PC-9 (cell line): ENCODE measurements at regions not wholly inside any gene's neighbourhood (a gene's known extent, or its start where the extent isn't known, plus 50 kb on each side); places are given as distances from the start of the nearest gene placed in this dataset.

ENCODE experiments used
- BruUV-seq: library from RNA; stranded (reverse); fragments of 400-500 nt; replicated peaks from 2 replicates; lab custom pipeline; 2021; lab: Mats Ljungman, UMichigan
- CTCF ChIA-PET: fragments of 300-600 bp; sonication (Branson Sonifier 250); formaldehyde crosslinking; loops from one replicate; lab custom pipeline; 2022; ENCODE audit warnings: antibody characterized with exemption; lab: Charles Lee
- POLR2A ChIA-PET: fragments of 300-600 bp; sonication (Branson Sonifier 250); formaldehyde crosslinking; loops from one replicate; lab custom pipeline; 2022; ENCODE audit warnings: antibody characterized with exemption; ENCODE audit not compliant: unreplicated experiment; lab: Charles Lee
- DNase-seq, 2 experiments: peaks; one replicate each; pipeline versions ENCODE4 v3.0.0 to v3.0.0-alpha.2; 2015 to 2022; ENCODE audit warnings: mixed read lengths in 1 of 2
- H2AFZ ChIP-seq: fragments of 200-600 bp; sonication (generic); 2 replicates; pipeline ENCODE4 v1.8.1; 2017; ENCODE audit warnings: antibody characterized with exemption
- H3F3A ChIP-seq: fragments of 200-600 bp; sonication (generic); 2 replicates; pipeline ENCODE4 v1.8.1; 2017; ENCODE audit warnings: antibody characterized with exemption, mild to moderate bottlenecking, low read depth; ENCODE audit not compliant: insufficient read depth
- H3K27ac ChIP-seq: fragments of 200-600 bp; sonication (generic); 2 replicates; pipeline ENCODE4 v1.6.1; 2016; ENCODE audit warnings: mixed run types
- H3K27me3 ChIP-seq: fragments of 200-600 bp; sonication (generic); 2 replicates; pipeline ENCODE4 v1.6.1; 2016; ENCODE audit warnings: low read depth, mixed run types; ENCODE audit not compliant: insufficient read depth
- H3K36me3 ChIP-seq: fragments of 200-600 bp; sonication (generic); 2 replicates; pipeline ENCODE4 v1.6.1; 2016; ENCODE audit warnings: low read depth, mixed run types
- H3K4me1 ChIP-seq: fragments of 200-600 bp; sonication (generic); replicated peaks from 2 replicates; pipeline ENCODE4 v1.6.1; 2016; ENCODE audit warnings: mixed run types; ENCODE audit not compliant: insufficient read depth
- H3K4me2 ChIP-seq: fragments of 200-600 bp; sonication (generic); 2 replicates; pipeline ENCODE4 v1.6.1; 2017; ENCODE audit warnings: mixed run types
- H3K4me3 ChIP-seq: fragments of 200-600 bp; sonication (generic); 2 replicates; pipeline ENCODE4 v1.6.1; 2016; ENCODE audit warnings: mixed run types
- H3K79me2 ChIP-seq: fragments of 200-600 bp; sonication (generic); 2 replicates; pipeline ENCODE4 v1.6.1; 2017; ENCODE audit warnings: low read depth, mixed run types
- H3K9me2 ChIP-seq: fragments of 200-600 bp; sonication (generic); 2 replicates; pipeline ENCODE4 v1.8.1; 2017; ENCODE audit warnings: mild to moderate bottlenecking; ENCODE audit not compliant: insufficient read depth
- H3K9me3 ChIP-seq: fragments of 200-600 bp; sonication (generic); 2 replicates; pipeline ENCODE4 v1.8.1; 2016; ENCODE audit warnings: low read depth; ENCODE audit not compliant: insufficient read depth
- H4K20me1 ChIP-seq: fragments of 200-600 bp; sonication (generic); 2 replicates; pipeline ENCODE4 v1.8.1; 2017; ENCODE audit not compliant: insufficient read depth
- EZH2 ChIP-seq: fragments of 200-600 bp; sonication (generic); IDR thresholded peaks from 2 replicates; pipeline ENCODE4 v1.8.0; 2017; ENCODE audit warnings: antibody characterized with exemption, low read depth
- intact Hi-C: fragments of 100-400 bp; cut with micrococcal nuclease; formaldehyde crosslinking; loops from one replicate; pipeline ENCODE4 v1.10.0; 2022; ENCODE audit not compliant: unreplicated experiment
- TF ChIP-seq, protein P1 (sequence below): fragments of 200-600 bp; sonication (generic); conservative IDR thresholded peaks from 2 replicates; pipeline ENCODE4 v1.6.1; 2017; ENCODE audit warnings: mixed run types, antibody characterized with exemption, mild to moderate bottlenecking, moderate library complexity

GRCh38 chr17:13182450-13182849 lies 164.6 kb upstream of the ELAC2 start:
- CTCF ChIA-PET, result no interaction called here
- no peak for DNase-seq
- Histone ChIP-seq H3K4me3 (no peak overlapping the region), H3K9me3 (no peaks in the 10 kb centered on the region), H3K27ac (no peak overlapping the region), H3K27me3 (no peaks in the 10 kb centered on the region), H3K4me1 (no peaks in the 10 kb centered on the region), H3F3A (no peaks in the 10 kb centered on the region), H3K36me3 (no peaks in the 10 kb centered on the region), H3K4me2 (no peak overlapping the region), H4K20me1 (no peaks in the 10 kb centered on the region), H3K79me2 (no peaks in the 10 kb centered on the region), H2AFZ (no peak overlapping the region), H3K9me2 (no peaks in the 10 kb centered on the region)
- no TSS peak for BruUV-seq
- TF ChIP-seq EZH2, result no peak
- TF ChIP-seq, protein P1, sequence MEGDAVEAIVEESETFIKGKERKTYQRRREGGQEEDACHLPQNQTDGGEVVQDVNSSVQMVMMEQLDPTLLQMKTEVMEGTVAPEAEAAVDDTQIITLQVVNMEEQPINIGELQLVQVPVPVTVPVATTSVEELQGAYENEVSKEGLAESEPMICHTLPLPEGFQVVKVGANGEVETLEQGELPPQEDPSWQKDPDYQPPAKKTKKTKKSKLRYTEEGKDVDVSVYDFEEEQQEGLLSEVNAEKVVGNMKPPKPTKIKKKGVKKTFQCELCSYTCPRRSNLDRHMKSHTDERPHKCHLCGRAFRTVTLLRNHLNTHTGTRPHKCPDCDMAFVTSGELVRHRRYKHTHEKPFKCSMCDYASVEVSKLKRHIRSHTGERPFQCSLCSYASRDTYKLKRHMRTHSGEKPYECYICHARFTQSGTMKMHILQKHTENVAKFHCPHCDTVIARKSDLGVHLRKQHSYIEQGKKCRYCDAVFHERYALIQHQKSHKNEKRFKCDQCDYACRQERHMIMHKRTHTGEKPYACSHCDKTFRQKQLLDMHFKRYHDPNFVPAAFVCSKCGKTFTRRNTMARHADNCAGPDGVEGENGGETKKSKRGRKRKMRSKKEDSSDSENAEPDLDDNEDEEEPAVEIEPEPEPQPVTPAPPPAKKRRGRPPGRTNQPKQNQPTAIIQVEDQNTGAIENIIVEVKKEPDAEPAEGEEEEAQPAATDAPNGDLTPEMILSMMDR, result no peak
- POLR2A ChIA-PET, result no interaction called here
- intact Hi-C loops, result no loop called here

DNA sequence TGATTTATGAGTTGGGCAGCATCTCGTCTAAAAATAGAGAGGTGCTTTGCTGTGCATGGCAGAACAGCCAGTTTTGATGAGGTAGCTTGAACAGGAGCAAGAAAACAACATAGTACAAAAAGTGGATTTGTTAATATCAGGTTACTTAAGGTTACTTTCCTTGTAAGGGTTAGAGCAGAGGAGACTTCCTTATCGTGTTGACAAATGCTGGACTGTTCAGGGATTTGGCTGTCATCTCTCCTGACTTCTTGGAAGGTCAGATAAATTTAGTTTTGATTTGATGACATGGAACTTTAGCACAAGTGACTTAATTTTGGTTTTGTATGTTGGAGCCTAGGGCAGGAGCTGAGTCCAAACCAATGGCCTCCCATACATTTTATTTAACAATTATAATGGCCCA lies 163.9 kb upstream of the ELAC2 start:
- intact Hi-C loops, result no loop called here
- Histone ChIP-seq H3K4me3 (no peak overlapping the region), H2AFZ (no peak overlapping the region), H3K9me3 (no peaks in the 10 kb centered on the region), H4K20me1 (no peaks in the 10 kb centered on the region), H3K4me2 (no peak overlapping the region), H3K27ac (no peak overlapping the region), H3K36me3 (no peaks in the 10 kb centered on the region), H3K4me1 (no peaks in the 10 kb centered on the region), H3K9me2 (no peaks in the 10 kb centered on the region), H3F3A (no peaks in the 10 kb centered on the region), H3K79me2 (no peaks in the 10 kb centered on the region), H3K27me3 (no peaks in the 10 kb centered on the region)
- DNase-seq, result no peak
- BruUV-seq, result no TSS peak
- POLR2A ChIA-PET, result no interaction called here
- CTCF ChIA-PET, result no interaction called here
- TF ChIP-seq, protein P1, result no peak

DNA sequence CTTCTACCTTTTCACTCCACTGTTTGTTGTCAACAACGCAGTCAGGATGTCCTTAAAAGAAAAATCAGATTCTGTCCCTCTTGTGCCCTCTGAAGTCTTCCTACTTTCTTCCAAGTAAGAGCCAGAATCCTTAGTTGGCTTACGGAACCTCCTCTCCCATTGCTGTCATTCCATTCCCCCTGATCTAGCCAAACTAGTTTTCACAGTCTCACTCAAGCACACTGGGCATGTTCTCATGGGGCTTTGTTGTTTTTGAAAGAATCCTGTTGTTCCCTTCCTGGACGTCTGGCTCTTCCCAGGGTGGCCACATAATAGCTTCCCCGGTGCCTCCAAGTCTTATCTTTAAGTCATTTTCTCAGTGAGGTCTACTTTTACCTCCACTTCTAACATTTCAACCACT lies 158.6 kb upstream of the ELAC2 start:
- H3K79me2 ChIP-seq, result no peaks in the 10 kb centered on the region
- H3K36me3 ChIP-seq, result no peaks in the 10 kb centered on the region
- TF ChIP-seq, protein P1, result no peak
- no peak for TF ChIP-seq EZH2
- H4K20me1 ChIP-seq, result no peaks in the 10 kb centered on the region
- no peak overlapping the region for H3K27ac ChIP-seq
- no peak overlapping the region for H3K4me3 ChIP-seq
- H3K4me1 ChIP-seq, result no peaks in the 10 kb centered on the region
- DNase-seq, result no peak
- H3K9me2 ChIP-seq, result no peaks in the 10 kb centered on the region
- no TSS peak for BruUV-seq
- no peaks in the 10 kb centered on the region for H3K9me3 ChIP-seq
- no peaks in the 10 kb centered on the region for H3F3A ChIP-seq
- ChIA-PET CTCF (no interaction called here), POLR2A (no interaction called here)
- intact Hi-C loops, result no loop called here
- H2AFZ ChIP-seq, result no peak overlapping the region
- H3K27me3 ChIP-seq, result no peaks in the 10 kb centered on the region
- H3K4me2 ChIP-seq, result no peak overlapping the region
